WTC11 (cell line): ENCODE measurements at regions not wholly inside any gene's neighbourhood (a gene's known extent, or its start where the extent isn't known, plus 50 kb on each side); places are given as distances from the start of the nearest gene placed in this dataset.

Experiments used
- ATAC-seq: fragments of 200-7000 bp; cut with Tn5 transposase; 2 replicates; pipeline ENCODE4 v1.10.0; 2021; ENCODE audit warnings: mild to moderate bottlenecking, moderate library complexity
- CTCF ChIA-PET: fragments of 300-600 bp; sonication (Branson Sonifier 250); formaldehyde crosslinking; loops from one replicate; lab custom pipeline; 2021; ENCODE audit warnings: antibody characterized with exemption; lab: Charles Lee
- POLR2A ChIA-PET: fragments of 350-600 bp; sonication (Branson Sonifier 250); formaldehyde crosslinking; loops from one replicate; lab custom pipeline; 2021; ENCODE audit warnings: antibody characterized with exemption; lab: Charles Lee
- DNase-seq: peaks from one replicate; pipeline ENCODE4 v3.0.0; 2021; ENCODE audit warnings: low spot score
- H3K27ac Mint-ChIP-seq: 2 replicates; pipeline ENCODE4 v1.8.0; 2021; ENCODE audit warnings: mixed read lengths
- H3K27me3 Mint-ChIP-seq: 2 replicates; pipeline ENCODE4 v1.8.0; 2021; ENCODE audit warnings: low read depth, mild to moderate bottlenecking, moderate library complexity, mixed read lengths
- H3K36me3 Mint-ChIP-seq: 2 replicates; pipeline ENCODE4 v1.8.0; 2021; ENCODE audit warnings: mixed read lengths
- H3K4me1 Mint-ChIP-seq: 2 replicates; pipeline ENCODE4 v1.8.0; 2022; ENCODE audit warnings: mixed read lengths
- H3K4me3 Mint-ChIP-seq: 2 replicates; pipeline ENCODE4 v1.8.0; 2021; ENCODE audit warnings: mild to moderate bottlenecking, moderate library complexity, mixed read lengths
- H3K9me3 Mint-ChIP-seq: 2 replicates; pipeline ENCODE4 v1.8.0; 2021; ENCODE audit warnings: mixed read lengths
- ATF3 ChIP-seq: sonication (generic); formaldehyde crosslinking; conservative IDR thresholded peaks from 2 replicates; pipeline ENCODE4 v1.8.1; 2022; ENCODE audit warnings: mild to moderate bottlenecking, missing genetic modification reagents
- ATF6 ChIP-seq: sonication (generic); formaldehyde crosslinking; IDR thresholded peaks from 2 replicates; pipeline ENCODE4 v1.8.1; 2023; ENCODE audit warnings: mild to moderate bottlenecking, missing genetic modification reagents
- CDX4 ChIP-seq: fragments of 250-450 bp; sonication (Bioruptor Pico); IDR thresholded peaks from 2 replicates; pipeline ENCODE4 v1.9.0; 2021; ENCODE audit warnings: moderate library complexity, mild to moderate bottlenecking, inconsistent platforms, borderline replicate concordance
- E2F4 ChIP-seq: sonication (generic); formaldehyde crosslinking; IDR thresholded peaks from 2 replicates; pipeline ENCODE4 v1.8.1; 2022; ENCODE audit warnings: low read depth, mild to moderate bottlenecking, moderate library complexity, missing genetic modification reagents, borderline replicate concordance
- ELF4 ChIP-seq: sonication (generic); formaldehyde crosslinking; IDR thresholded peaks from 2 replicates; pipeline ENCODE4 v1.8.1; 2022; ENCODE audit warnings: low read depth, mild to moderate bottlenecking, moderate library complexity, missing genetic modification reagents
- ERG ChIP-seq: fragments of 250-450 bp; sonication (Bioruptor Pico); IDR thresholded peaks from 2 replicates; pipeline ENCODE4 v1.8.0; 2021; ENCODE audit warnings: mild to moderate bottlenecking
- FOXJ3 ChIP-seq: sonication (generic); formaldehyde crosslinking; IDR thresholded peaks from 2 replicates; pipeline ENCODE4 v1.9.0; 2021; ENCODE audit warnings: missing genetic modification reagents, mild to moderate bottlenecking, borderline replicate concordance
- HMGXB4 ChIP-seq: sonication (generic); formaldehyde crosslinking; IDR thresholded peaks from 2 replicates; pipeline ENCODE4 v1.8.1; 2023; ENCODE audit warnings: mild to moderate bottlenecking, moderate library complexity, missing genetic modification reagents
- PREB ChIP-seq: sonication (generic); formaldehyde crosslinking; IDR thresholded peaks from 2 replicates; pipeline ENCODE4 v1.8.1; 2022; ENCODE audit warnings: mild to moderate bottlenecking, missing genetic modification reagents, moderate library complexity, borderline replicate concordance
- SMAD3 ChIP-seq: sonication (generic); formaldehyde crosslinking; IDR thresholded peaks from 2 replicates; pipeline ENCODE4 v1.8.0; 2022; ENCODE audit warnings: missing genetic modification reagents, mild to moderate bottlenecking, borderline replicate concordance
- TEAD1 ChIP-seq: sonication (generic); formaldehyde crosslinking; IDR thresholded peaks from 2 replicates; pipeline ENCODE4 v1.8.0; 2022; ENCODE audit warnings: mild to moderate bottlenecking, missing genetic modification reagents
- USF2 ChIP-seq: sonication (generic); formaldehyde crosslinking; IDR thresholded peaks from 2 replicates; pipeline ENCODE4 v1.8.1; 2023; ENCODE audit warnings: mild to moderate bottlenecking, missing genetic modification reagents, moderate library complexity
- ZNF138 ChIP-seq: sonication (generic); formaldehyde crosslinking; conservative IDR thresholded peaks from 2 replicates; pipeline ENCODE4 v1.8.1; 2022; ENCODE audit warnings: mild to moderate bottlenecking, moderate library complexity, missing genetic modification reagents
- ZNF263 ChIP-seq: sonication (generic); formaldehyde crosslinking; IDR thresholded peaks from 2 replicates; pipeline ENCODE4 v1.8.1; 2022; ENCODE audit warnings: low read depth, mild to moderate bottlenecking, moderate library complexity, missing genetic modification reagents
- ZNF425 ChIP-seq: fragments of 250-450 bp; sonication (Bioruptor Pico); conservative IDR thresholded peaks from 2 replicates; pipeline ENCODE4 v1.9.0; 2021; ENCODE audit warnings: mild to moderate bottlenecking
- ZNF671 ChIP-seq: fragments of 250-450 bp; sonication (Bioruptor Pico); IDR thresholded peaks from 2 replicates; pipeline ENCODE4 v1.8.0; 2021; ENCODE audit warnings: mild to moderate bottlenecking
- ZSCAN18 ChIP-seq: fragments of 250-450 bp; sonication (Bioruptor Pico); IDR thresholded peaks from 2 replicates; pipeline ENCODE4 v2.1.2; 2022; ENCODE audit warnings: mild to moderate bottlenecking, moderate library complexity

GRCh38 chr6:91477688-91478087, 890.8 kb upstream of the MAP3K7 start:
- POLR2A ChIA-PET = interaction anchor here (0.7 kb wide), 1 partner anchor 30 kb away, joined by 3 read pairs; no protein-coding TSS in a partner anchor
- H3K4me3 Mint-ChIP-seq = no peak overlapping the region
- H3K4me1 Mint-ChIP-seq = peaks cover 7% of the 10 kb centered on the region
- TF ChIP-seq ERG (CRISPR knock-in tag) = no peak
- TF ChIP-seq CDX4 (CRISPR knock-in tag) = no peak
- TF ChIP-seq, all 79 proteins: peak for 0
- no peak for ATAC-seq
- H3K27ac Mint-ChIP-seq = no peak overlapping the region
- no peaks in the 10 kb centered on the region for H3K27me3 Mint-ChIP-seq
- H3K36me3 Mint-ChIP-seq = no peaks in the 10 kb centered on the region
- H3K9me3 Mint-ChIP-seq = no peaks in the 10 kb centered on the region
- DNase-seq = no peak
- CTCF ChIA-PET = no interaction called here

GRCh38 chr6:91476000-91476399, 889.1 kb upstream of the MAP3K7 start:
- Mint-ChIP-seq H3K27ac (no peak overlapping the region), H3K9me3 (no peaks in the 10 kb centered on the region), H3K4me1 (peaks cover 7% of the 10 kb centered on the region), H3K36me3 (no peaks in the 10 kb centered on the region), H3K4me3 (no peak overlapping the region)
- DNase-seq = no peak
- CTCF ChIA-PET = no interaction called here
- TF ChIP-seq PREB (CRISPR knock-in tag) (no peak), USF2 (CRISPR knock-in tag) (peak; percentile 63)
- TF ChIP-seq, all 79 proteins: peak for 1
- H3K27me3 Mint-ChIP-seq = no peaks in the 10 kb centered on the region
- POLR2A ChIA-PET = no interaction called here
- peak; percentile 51 for ATAC-seq

GRCh38 chr6:91465393-91465792, 878.5 kb upstream of the MAP3K7 start:
- POLR2A ChIA-PET = no interaction called here
- H3K36me3 Mint-ChIP-seq = no peaks in the 10 kb centered on the region
- H3K4me1 Mint-ChIP-seq = no peaks in the 10 kb centered on the region
- no peak overlapping the region for H3K27ac Mint-ChIP-seq
- DNase-seq (no peak), ATAC-seq (no peak)
- H3K27me3 Mint-ChIP-seq = no peaks in the 10 kb centered on the region; the same call in 1 of the 2 replicates
- H3K4me3 Mint-ChIP-seq = no peak overlapping the region
- peaks cover 9% of the 10 kb centered on the region for H3K9me3 Mint-ChIP-seq
- CTCF ChIA-PET = no interaction called here
- TF ChIP-seq ZNF425 (CRISPR knock-in tag) (no peak), ZNF138 (CRISPR knock-in tag) (no peak), ZNF671 (CRISPR knock-in tag) (no peak), ZNF263 (CRISPR knock-in tag) (no peak), ATF6 (no peak), FOXJ3 (CRISPR knock-in tag) (no peak), ZSCAN18 (CRISPR knock-in tag) (no peak), TEAD1 (no peak), E2F4 (CRISPR knock-in tag) (no peak), ELF4 (CRISPR knock-in tag) (no peak), SMAD3 (CRISPR knock-in tag) (no peak), HMGXB4 (CRISPR knock-in tag) (no peak), ATF3 (no peak)
